ENCODE measurements at regions not wholly inside any gene's neighbourhood (a gene's known extent, or its start where the extent isn't known, plus 50 kb on each side); places are given as distances from the start of the nearest gene placed in this dataset.

- Histone ChIP-seq H3K27me3 (ENCODE audit: control insufficient read depth, insufficient read depth, low read length) (no peaks in the 10 kb centered on the region), H3K36me3 (ENCODE audit: control insufficient read depth, insufficient read depth, low read length) (no peaks in the 10 kb centered on the region), H3K4me3 (ENCODE audit: low read depth, low read length) (no peak overlapping the region)
- peak; percentile 18 for FAIRE-seq
- no peak for TF ChIP-seq CTCF (IDR thresholded peaks at IDR 0.05; ENCODE audit: insufficient read depth, low read length, severe bottlenecking)
- peak; percentile 40 for DNase-seq (ENCODE audit: low read depth)
Observed at GRCh38 chr4:128461291-128462102, 173.9 kb upstream of the PGRMC2 start.

- H3K36me3 ChIP-seq (ENCODE audit: control insufficient read depth, insufficient read depth, low read length), result no peaks in the 10 kb centered on the region
- H3K27me3 ChIP-seq (ENCODE audit: control insufficient read depth, insufficient read depth, low read length), result no peaks in the 10 kb centered on the region
- DNase-seq (ENCODE audit: low read depth) (no peak), FAIRE-seq (no peak)
- H3K4me3 ChIP-seq (ENCODE audit: low read depth, low read length), result no peak overlapping the region
- no peak for TF ChIP-seq CTCF (IDR thresholded peaks at IDR 0.05; ENCODE audit: insufficient read depth, low read length, severe bottlenecking)
Observed at GRCh38 chr4:128459547-128459946, 171.9 kb upstream of the PGRMC2 start.

- no peaks in the 10 kb centered on the region for H3K36me3 ChIP-seq (ENCODE audit: control insufficient read depth, insufficient read depth, low read length)
- TF ChIP-seq CTCF (IDR thresholded peaks at IDR 0.05; ENCODE audit: insufficient read depth, low read length, severe bottlenecking), result no peak
- H3K4me3 ChIP-seq (ENCODE audit: low read depth, low read length), result no peak overlapping the region
- DNase-seq (ENCODE audit: low read depth) (no peak), FAIRE-seq (no peak)
- H3K27me3 ChIP-seq (ENCODE audit: control insufficient read depth, insufficient read depth, low read length), result no peaks in the 10 kb centered on the region
Observed at GRCh38 chr4:128458816-128459215, 171.2 kb upstream of the PGRMC2 start.

GRCh38 chr4:128457726-128458125, 170.1 kb upstream of the PGRMC2 start:
- no peak for FAIRE-seq
- Histone ChIP-seq H3K4me3 (ENCODE audit: low read depth, low read length) (no peak overlapping the region), H3K36me3 (ENCODE audit: control insufficient read depth, insufficient read depth, low read length) (no peaks in the 10 kb centered on the region), H3K27me3 (ENCODE audit: control insufficient read depth, insufficient read depth, low read length) (no peaks in the 10 kb centered on the region)
- no peak for TF ChIP-seq CTCF (IDR thresholded peaks at IDR 0.05; ENCODE audit: insufficient read depth, low read length, severe bottlenecking)
- no peak for DNase-seq (ENCODE audit: low read depth)

GRCh38 chr4:128456171-128456570, 168.6 kb upstream of the PGRMC2 start:
- Histone ChIP-seq H3K36me3 (ENCODE audit: control insufficient read depth, insufficient read depth, low read length) (no peaks in the 10 kb centered on the region), H3K4me3 (ENCODE audit: low read depth, low read length) (no peak overlapping the region), H3K27me3 (ENCODE audit: control insufficient read depth, insufficient read depth, low read length) (no peaks in the 10 kb centered on the region)
- no peak for TF ChIP-seq CTCF (IDR thresholded peaks at IDR 0.05; ENCODE audit: insufficient read depth, low read length, severe bottlenecking)
- DNase-seq (ENCODE audit: low read depth) (no peak), FAIRE-seq (no peak)

GRCh38 chr4:128455480-128455879, 167.9 kb upstream of the PGRMC2 start:
- FAIRE-seq (no peak), DNase-seq (ENCODE audit: low read depth) (no peak)
- no peaks in the 10 kb centered on the region for H3K36me3 ChIP-seq (ENCODE audit: control insufficient read depth, insufficient read depth, low read length)

More at GRCh38 chr4:128455480-128455879, 167.9 kb upstream of the PGRMC2 start:
- Histone ChIP-seq H3K27me3 (ENCODE audit: control insufficient read depth, insufficient read depth, low read length) (no peaks in the 10 kb centered on the region), H3K4me3 (ENCODE audit: low read depth, low read length) (no peak overlapping the region)
- no peak for TF ChIP-seq CTCF (IDR thresholded peaks at IDR 0.05; ENCODE audit: insufficient read depth, low read length, severe bottlenecking)

Measured in bronchial epithelial cell (primary cell).